ENCODE measurements at regions not wholly inside any gene's neighbourhood (a gene's known extent, or its start where the extent isn't known, plus 50 kb on each side); places are given as distances from the start of the nearest gene placed in this dataset.

DNA sequence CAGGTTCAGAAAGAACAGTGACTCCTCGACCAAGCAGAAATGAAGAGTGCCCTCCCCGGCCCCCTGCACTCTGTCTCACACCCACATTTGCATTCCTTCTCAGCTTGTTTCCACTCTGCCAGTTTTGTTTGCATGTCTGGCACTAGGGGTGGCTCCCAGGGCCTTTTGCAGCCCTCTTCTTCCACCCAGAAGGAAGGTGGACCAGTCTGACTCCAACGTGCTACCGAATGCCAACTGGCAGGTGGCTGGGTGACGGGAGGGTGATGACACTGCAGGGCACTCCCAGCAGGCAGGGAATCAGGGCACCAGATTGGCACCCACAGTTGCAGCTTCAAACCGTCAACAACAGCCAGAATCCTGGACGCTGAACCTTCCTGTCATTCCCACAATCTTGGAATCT, 371.1 kb downstream of the TXNL1 start:
- no peak overlapping the region for H2AFZ ChIP-seq (ENCODE audit: insufficient read depth, low read depth, low read length, poor library complexity, severe bottlenecking)
- WGBS (ENCODE audit: insufficient coverage): 92% methylated on average over 5 of the region's 7 CpGs
- no peaks in the 10 kb centered on the region for H3K27me3 ChIP-seq (ENCODE audit: control insufficient read depth in 2 of 2, insufficient read depth in 2 of 2, low read length in 2 of 2)
- Mint-ChIP-seq H3K9me3 (peaks cover 0 to 4% (median 2%) of the 10 kb centered on the region in 7 donors), H3K27me3 (ENCODE audit: low read depth in 3 of 3) (no peaks in the 10 kb centered on the region), H3K36me3 (no peaks in the 10 kb centered on the region), H3K4me3 (no peak overlapping the region), H3K27ac (no peak overlapping the region), H3K4me1 (no peaks in the 10 kb centered on the region)
- no peak overlapping the region for H3K4me3 ChIP-seq (replicated peaks in 1 of 3; ENCODE audit: low read depth in 2 of 3, low read length in 3 of 3)
- no peaks in the 10 kb centered on the region for H3K4me1 ChIP-seq (ENCODE audit: control insufficient read depth in 1 of 2, insufficient read depth in 2 of 2, low read length in 2 of 2)
- no peak overlapping the region for H3K9ac ChIP-seq (ENCODE audit: insufficient read depth, low read length, poor library complexity, severe bottlenecking)
- TF ChIP-seq, protein P1, sequence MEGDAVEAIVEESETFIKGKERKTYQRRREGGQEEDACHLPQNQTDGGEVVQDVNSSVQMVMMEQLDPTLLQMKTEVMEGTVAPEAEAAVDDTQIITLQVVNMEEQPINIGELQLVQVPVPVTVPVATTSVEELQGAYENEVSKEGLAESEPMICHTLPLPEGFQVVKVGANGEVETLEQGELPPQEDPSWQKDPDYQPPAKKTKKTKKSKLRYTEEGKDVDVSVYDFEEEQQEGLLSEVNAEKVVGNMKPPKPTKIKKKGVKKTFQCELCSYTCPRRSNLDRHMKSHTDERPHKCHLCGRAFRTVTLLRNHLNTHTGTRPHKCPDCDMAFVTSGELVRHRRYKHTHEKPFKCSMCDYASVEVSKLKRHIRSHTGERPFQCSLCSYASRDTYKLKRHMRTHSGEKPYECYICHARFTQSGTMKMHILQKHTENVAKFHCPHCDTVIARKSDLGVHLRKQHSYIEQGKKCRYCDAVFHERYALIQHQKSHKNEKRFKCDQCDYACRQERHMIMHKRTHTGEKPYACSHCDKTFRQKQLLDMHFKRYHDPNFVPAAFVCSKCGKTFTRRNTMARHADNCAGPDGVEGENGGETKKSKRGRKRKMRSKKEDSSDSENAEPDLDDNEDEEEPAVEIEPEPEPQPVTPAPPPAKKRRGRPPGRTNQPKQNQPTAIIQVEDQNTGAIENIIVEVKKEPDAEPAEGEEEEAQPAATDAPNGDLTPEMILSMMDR (IDR thresholded peaks at IDR 0.05): no peak
- H3K79me2 ChIP-seq (ENCODE audit: insufficient read depth, low read length): no peaks in the 10 kb centered on the region
- intact Hi-C loops (cut with micrococcal nuclease): no loop called here
- DNase-seq: no peak
- no peak overlapping the region for H3K4me2 ChIP-seq (replicated peaks; ENCODE audit: extremely low read depth, low read length, poor library complexity, severe bottlenecking)
- no peaks in the 10 kb centered on the region for H4K20me1 ChIP-seq (ENCODE audit: insufficient read depth, low read length)
- H3K36me3 ChIP-seq (replicated peaks in 1 of 2; ENCODE audit: control insufficient read depth in 1 of 2, insufficient read depth in 2 of 2, low read length in 2 of 2): no peaks in the 10 kb centered on the region
- H3K9me3 ChIP-seq (replicated peaks in 1 of 2; ENCODE audit: control insufficient read depth in 1 of 2, insufficient read depth in 1 of 2, low read length in 2 of 2): no peaks in the 10 kb centered on the region
- H3K27ac ChIP-seq (ENCODE audit: low read depth in 1 of 2, low read length in 2 of 2): no peak overlapping the region

DNA sequence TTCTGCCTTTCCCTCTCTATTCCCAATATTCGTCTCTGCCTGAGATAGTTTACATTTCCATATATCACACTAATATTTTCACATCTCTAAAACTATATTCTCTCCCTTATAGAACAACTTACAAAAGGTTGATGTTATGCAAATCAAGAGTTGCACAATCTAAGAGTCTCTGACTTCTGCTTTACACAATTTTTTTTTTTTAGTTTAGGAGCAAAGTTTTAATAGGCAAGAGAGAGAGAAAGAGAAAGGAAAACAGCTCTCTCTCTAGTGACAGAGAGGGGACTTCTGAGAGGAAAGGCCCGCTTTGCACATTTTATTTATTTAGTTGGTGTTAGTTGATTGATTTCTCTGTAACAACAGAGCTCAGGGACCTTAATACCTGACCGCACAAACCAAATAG, 380.2 kb downstream of the TXNL1 start:
- H3K4me1 Mint-ChIP-seq: peaks cover 21% of the 10 kb centered on the region
- H3K4me3 Mint-ChIP-seq: peak overlapping the region in 1 of 2 donors; percentile 60
- Histone ChIP-seq H3K36me3 (replicated peaks in 1 of 2; ENCODE audit: control insufficient read depth in 1 of 2, insufficient read depth in 2 of 2, low read length in 2 of 2) (no peaks in the 10 kb centered on the region), H3K27me3 (ENCODE audit: control insufficient read depth in 2 of 2, insufficient read depth in 2 of 2, low read length in 2 of 2) (no peaks in the 10 kb centered on the region), H2AFZ (ENCODE audit: insufficient read depth, low read depth, low read length, poor library complexity, severe bottlenecking) (peak overlapping the region; percentile 10), H3K9ac (ENCODE audit: insufficient read depth, low read length, poor library complexity, severe bottlenecking) (no peak overlapping the region), H3K4me3 (replicated peaks in 1 of 3; ENCODE audit: low read depth in 2 of 3, low read length in 3 of 3) (peak overlapping the region in 2 of 3 experiments; percentile 9 to 41), H4K20me1 (ENCODE audit: insufficient read depth, low read length) (no peaks in the 10 kb centered on the region), H3K9me3 (replicated peaks in 1 of 2; ENCODE audit: control insufficient read depth in 1 of 2, insufficient read depth in 1 of 2, low read length in 2 of 2) (no peaks in the 10 kb centered on the region), H3K79me2 (ENCODE audit: insufficient read depth, low read length) (no peaks in the 10 kb centered on the region), H3K4me2 (replicated peaks; ENCODE audit: extremely low read depth, low read length, poor library complexity, severe bottlenecking) (peak overlapping the region; percentile 50), H3K27ac (ENCODE audit: low read depth in 1 of 2, low read length in 2 of 2) (peak overlapping the region in 1 of 2 donors; percentile 70), H3K4me1 (ENCODE audit: control insufficient read depth in 1 of 2, insufficient read depth in 2 of 2, low read length in 2 of 2) (peaks cover 21 to 22% of the 10 kb centered on the region in 2 donors)
- WGBS (ENCODE audit: insufficient coverage): 0% methylated on average over 1 of the region's 3 CpGs
- intact Hi-C loops (cut with micrococcal nuclease): loop anchor here in 1 of 2 donors (5.0 to 10.0 kb wide), 3 partner anchors 199 to 673 kb away; partner anchors contain the start of genes TCF4 and TXNL1
- H3K27ac Mint-ChIP-seq: peak overlapping the region; percentile 81 to 95 (median 86)
- H3K36me3 Mint-ChIP-seq: no peaks in the 10 kb centered on the region
- peaks cover 0 to 6% (median 3%) of the 10 kb centered on the region in 7 donors for H3K9me3 Mint-ChIP-seq
- H3K27me3 Mint-ChIP-seq (ENCODE audit: low read depth in 3 of 3): peaks cover 0 to 2% (median 0%) of the 10 kb centered on the region in 3 donors
- peak; percentile 56 to 78 (median 76) for DNase-seq
- TF ChIP-seq, protein P1 (IDR thresholded peaks at IDR 0.05): no peak
